ENCODE measurements at regions not wholly inside any gene's neighbourhood (a gene's known extent, or its start where the extent isn't known, plus 50 kb on each side); places are given as distances from the start of the nearest gene placed in this dataset.

- DNase-seq = no peak
Measured at GRCh38 chr2:20523799-20524187, 76.9 kb downstream of the RHOB start.

DNA sequence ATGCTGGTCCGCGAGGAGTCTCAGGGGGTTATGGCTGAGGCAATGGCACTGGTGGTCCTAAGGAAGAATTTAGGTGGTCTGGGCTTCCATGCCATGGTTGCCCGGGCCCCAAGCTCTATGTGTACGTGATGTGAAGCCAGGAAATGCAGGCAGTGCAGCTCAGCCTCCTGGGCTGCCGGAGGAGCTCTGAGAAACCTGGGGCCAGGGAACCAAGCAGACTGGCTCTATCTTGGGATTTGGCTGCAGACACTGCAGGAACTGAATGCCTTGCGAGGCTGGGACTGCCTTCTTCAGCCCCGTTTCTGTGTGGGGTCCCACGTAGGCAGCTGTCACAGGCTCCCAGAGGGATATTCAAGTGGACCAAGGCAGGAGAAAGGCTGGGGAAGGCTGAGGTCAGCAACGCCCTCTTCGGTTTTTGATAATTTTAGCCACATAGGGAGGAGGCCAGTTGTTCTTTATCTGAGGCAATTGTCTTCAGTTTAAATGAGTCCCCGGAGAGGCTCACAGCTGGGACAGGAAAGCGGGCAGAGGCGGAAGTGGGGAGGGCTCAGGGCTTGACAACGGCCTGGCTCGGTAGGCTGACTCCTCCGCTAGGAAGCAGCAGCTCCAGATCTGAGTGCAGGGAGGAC is 77.7 kb downstream of the RHOB start:
- DNase-seq = no peak

DNA sequence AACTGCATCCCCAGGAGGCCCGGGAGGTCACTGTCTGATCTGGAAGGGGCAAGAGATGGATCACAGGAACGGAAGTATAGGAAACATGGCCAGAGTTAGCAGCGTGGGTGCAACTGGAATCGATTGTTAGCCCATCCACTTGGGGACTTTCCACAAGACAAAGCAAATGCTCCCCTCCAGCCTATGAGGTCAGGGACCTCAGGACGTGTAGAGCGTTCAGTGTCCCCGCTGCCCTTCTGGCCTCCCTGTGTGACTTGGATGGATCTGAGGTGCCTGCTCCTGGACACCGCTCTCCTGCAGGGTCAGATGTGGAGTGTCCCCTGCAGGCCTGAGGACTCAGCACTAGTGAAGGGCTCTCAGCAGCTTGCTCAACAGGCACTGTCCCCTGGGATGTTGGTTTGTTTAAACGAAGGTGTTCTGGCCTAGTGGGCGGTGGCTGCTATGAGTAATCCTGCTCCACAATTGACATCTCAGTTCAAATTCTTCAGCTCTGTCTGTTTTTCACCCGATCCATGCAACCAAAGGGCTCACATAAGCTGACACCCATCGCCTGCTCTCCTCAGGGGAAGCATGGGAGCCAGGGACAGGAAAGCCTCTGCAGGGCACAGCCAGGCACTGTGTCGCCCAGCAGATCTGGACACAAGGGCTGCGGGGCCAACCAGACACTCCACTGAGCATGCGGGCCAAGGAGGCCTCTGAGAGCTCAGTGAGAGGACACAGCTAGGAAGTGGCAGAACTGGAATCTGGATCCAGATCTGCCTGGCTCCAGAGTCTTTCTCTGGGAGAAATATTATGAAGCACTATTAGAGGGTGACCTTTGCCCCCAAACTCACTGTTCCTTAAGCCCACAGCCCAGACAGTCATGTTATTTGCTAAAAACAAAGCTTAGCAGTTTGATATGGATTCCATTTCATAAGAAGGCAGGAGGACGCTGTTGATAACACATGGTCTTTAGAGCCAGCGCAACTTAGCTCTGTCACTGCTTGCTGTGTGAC is 78.5 kb downstream of the RHOB start:
- peak; percentile 8 for DNase-seq

- no peak for DNase-seq
Measured at GRCh38 chr2:20526160-20526559, 79.3 kb downstream of the RHOB start.

- no peak for DNase-seq
Measured at GRCh38 chr2:20526708-20527107, 79.8 kb downstream of the RHOB start.

DNA sequence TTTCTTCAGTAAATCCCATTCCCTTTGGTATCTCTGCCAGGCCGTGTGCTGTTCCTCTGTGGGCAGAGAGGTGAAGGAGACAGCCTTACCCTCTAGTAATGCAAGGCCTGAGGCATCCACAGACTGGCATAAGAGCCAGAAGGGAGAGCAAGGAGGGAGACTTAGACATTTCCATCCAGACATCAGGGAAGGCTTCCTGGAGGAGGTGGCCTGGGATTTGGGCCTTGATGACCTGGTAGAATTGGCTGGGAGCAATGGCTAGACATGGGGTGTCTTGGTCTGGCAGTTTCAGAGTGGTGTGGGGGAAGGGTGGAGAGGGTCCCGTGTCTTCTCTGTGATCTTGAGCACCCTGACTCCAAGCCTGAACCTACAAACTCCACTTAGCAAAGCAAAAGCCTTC is 81.8 kb downstream of the RHOB start:
- DNase-seq = no peak

DNA sequence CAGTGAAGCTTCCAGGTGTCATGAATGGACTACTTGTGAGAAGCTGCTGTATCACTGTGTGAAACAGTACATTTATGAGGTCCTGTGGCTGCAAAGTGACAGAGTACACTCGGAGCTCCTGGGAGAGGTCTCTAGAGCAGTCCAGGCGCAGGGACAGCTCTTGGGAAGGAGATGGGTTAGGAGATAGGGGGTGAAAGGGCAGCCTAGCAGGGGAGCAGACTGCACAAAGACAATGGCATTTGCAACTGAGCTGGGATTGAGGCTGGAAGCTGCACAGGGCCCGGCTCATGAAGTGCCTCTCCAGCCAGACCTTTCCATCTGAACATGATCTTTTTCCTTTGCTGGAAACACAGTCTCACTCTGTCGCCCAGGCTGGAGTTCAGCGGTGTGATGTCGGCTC is 83.6 kb downstream of the RHOB start:
- no peak for DNase-seq

DNA sequence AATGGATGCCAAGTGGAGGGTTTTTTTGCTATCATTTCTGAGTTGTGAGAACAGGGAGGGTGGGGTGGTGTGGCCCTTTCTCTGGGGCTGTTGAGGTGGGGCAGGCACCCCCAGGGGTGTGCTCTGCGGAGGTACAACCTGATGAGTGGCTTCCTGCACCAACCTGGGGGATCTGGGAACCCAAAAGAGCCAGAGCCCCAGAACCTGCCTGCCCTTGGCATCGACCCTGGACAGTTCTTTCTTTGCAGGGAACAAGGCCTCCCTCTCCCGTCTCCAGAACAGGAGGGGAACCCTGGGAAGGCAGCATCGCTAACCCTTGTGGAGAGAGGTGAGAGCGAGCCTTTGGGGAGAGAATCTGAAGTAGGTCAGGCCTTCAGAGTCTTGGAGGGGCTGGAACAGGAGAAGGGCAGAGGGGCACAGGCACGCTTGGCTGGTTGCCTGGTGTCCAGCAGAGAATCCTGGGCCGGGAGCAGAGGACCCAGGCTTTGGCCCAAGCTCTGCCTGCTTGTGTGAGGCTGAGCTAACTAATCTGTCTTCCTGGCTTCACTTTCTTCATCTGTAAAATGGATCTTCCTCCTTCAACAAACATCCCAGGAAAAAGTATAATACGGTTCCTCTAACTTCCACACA is 84.9 kb downstream of the RHOB start:
- DNase-seq = no peak

- no peak for DNase-seq
Measured at GRCh38 chr2:20532634-20533437, 86.0 kb downstream of the RHOB start.

GRCh38 chr2:20533993-20534622 is 87.2 kb downstream of the RHOB start:
- no peak for DNase-seq

GRCh38 chr2:20534913-20535801 is 88.3 kb downstream of the RHOB start:
- DNase-seq = no peak

DNA sequence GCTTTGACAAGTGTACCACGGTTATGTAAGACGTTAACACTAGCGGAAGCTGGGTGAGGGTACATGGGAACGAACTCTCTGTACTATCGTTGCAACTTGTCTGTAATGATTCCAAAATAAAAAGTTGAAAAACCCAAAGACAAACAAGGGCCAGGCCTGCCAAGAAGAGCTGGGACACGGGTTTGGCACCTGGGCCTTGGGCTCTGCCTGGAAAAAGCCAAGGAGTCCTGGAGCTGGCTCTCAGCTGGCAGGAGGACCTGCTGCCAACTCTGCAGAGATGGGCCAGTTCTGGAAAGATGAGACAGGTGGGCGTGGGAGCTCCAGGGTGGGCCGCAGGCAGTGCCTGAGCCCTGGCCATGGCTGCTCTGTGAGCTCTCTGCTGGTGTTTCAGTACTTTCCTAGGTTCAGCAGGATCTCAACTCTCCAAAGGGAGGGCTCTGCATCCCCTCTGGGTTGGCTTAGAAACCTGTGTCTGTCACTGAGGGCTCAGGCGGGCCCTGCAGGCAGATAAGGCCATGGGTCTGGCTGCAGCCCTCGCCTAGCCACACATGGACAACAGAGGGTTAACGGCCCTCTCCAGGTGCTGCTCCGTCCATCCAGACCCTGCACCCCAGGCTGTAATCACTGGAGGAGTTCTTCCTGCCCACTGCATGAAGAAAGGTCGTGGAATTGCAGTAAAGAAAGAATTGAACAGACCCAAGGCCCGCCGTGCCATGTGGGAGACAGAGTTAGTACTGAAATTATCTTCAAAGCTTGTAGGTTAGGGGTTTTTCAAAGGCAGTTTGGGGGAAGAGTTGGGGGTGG is 89.9 kb downstream of the RHOB start:
- DNase-seq = no peak

DNA sequence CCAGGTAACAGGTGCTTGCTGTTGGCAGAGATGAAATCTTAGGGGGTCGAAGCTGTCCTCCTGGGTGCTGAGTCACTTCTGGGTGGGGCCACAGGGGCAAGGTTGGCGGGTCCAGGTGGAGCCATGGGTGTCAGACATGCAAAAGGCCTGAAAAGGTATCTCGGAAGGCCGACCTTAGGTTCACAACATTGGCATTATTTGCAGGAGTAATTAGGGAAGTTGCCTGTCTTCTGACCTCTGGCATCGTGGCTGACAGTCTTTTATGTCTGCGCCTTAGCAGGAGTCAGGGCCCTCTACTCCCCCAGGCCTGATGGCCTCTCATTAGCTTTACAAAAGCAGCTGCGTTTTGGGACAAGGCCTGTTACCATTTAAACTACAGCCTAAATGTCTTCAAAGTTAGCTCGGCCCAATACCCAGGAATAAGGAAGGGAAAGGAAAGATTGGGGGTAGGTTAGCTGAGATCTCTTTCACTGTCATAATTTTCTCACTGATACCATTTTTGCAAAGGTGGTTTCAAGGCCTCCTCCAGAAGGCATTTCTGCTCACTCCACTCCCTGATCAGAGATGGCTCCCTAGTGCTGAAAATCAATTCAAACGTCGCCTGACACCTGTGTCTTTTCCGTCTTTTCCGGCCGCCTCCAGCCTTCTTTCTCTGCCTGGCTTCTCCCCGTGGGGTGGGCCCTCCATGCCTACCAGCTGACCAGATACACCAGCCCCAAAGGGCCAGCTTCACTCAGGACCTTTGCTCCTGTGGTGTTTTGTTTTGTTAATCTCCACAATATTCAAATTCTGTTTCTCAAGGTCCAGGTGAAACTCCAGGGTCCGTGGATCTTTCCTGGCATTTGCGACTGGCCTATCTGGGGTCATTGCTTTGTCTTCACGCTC is 90.8 kb downstream of the RHOB start:
- DNase-seq = no peak

DNA sequence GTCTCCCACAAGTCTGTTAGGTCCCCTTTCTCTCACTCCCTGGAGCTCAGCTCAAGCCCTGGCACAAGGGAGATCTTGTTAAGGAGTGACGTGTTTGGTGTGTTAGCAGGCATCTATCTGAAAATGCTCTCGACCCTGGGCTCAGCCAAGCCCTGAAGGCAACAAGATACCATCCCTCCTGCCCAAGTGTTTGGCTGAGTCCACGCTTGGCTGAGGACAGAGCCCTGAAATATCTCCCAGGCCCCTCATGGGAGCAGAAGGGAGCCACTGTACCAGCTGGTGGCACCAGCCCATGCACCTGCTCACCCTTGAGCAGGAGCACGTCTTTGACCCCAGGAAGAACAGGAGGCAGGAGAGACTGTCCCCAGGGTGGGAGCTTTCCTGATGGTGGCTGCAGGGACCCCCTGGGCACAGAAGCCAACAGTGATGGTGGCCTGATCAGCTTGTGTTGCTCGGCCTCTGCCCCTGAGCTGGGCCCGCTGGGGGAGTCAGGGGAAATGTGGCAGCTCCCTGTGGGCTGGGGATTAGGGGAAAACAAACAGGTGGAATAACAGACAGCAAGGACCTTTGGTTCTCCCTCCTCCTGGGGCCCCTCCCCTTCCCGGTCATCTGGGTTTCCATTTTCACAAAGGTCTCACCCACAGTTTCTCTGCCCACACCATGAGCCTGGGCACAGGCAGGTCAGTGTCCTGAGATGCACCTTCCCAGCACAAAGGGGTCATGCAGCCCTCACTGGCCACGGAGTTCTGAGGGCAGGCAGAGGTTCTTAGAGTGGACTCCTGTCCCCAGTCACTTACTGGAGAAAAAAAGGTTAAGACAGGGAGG is 91.6 kb downstream of the RHOB start:
- DNase-seq = no peak

- DNase-seq = no peak
Measured at GRCh38 chr2:20539133-20539719, 92.4 kb downstream of the RHOB start.

GRCh38 chr2:20539776-20540586 is 93.1 kb downstream of the RHOB start:
- no peak for DNase-seq
